ENCODE measurements at regions not wholly inside any gene's neighbourhood (a gene's known extent, or its start where the extent isn't known, plus 50 kb on each side); places are given as distances from the start of the nearest gene placed in this dataset.

DNA sequence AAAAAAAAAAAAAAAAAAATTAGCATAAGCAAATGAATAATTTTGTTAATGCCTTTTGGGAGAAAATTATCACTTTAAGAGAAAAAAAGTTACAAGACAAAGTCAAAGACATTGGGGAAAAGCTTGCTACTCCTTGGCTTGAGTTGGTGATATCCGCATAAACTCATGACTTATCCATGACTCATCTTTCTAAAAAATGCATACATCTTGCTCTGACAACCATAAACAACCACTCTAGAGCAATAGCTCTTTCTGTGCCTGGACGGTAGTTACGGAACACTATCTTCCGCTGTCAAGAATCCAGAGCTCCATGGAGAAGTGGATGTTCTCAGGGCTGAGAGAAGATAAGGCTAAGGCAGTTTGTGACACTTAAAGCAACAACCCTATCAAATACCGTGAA lies 281.1 kb upstream of the PFKP start:
- Histone ChIP-seq H3K9me3 (ENCODE audit: insufficient read depth, low read length, severe bottlenecking) (no peaks in the 10 kb centered on the region), H3K4me2 (ENCODE audit: insufficient read depth, low read length) (no peak overlapping the region), H3K9ac (ENCODE audit: low read depth, low read length) (no peak overlapping the region), H3K36me3 (ENCODE audit: insufficient read depth, low read length) (no peaks in the 10 kb centered on the region), H2AFZ (ENCODE audit: low read depth, low read length) (no peak overlapping the region), H3K79me2 (ENCODE audit: insufficient read depth, low read length) (no peaks in the 10 kb centered on the region), H3K27me3 (ENCODE audit: insufficient read depth, low read length, poor library complexity) (no peaks in the 10 kb centered on the region), H4K20me1 (ENCODE audit: insufficient read depth, low read length) (no peaks in the 10 kb centered on the region), H3K4me1 (ENCODE audit: insufficient read depth, low read length) (peaks cover 20% of the 10 kb centered on the region), H3K27ac (ENCODE audit: low read length) (no peak overlapping the region), H3K4me3 (ENCODE audit: low read depth in 1 of 2, low read length in 2 of 2) (no peak overlapping the region)
- ATAC-seq (ENCODE audit: insufficient read depth, low read depth) (no peak), DNase-seq (no peak)
- TF ChIP-seq EZH2 (IDR thresholded peaks at IDR 0.05; ENCODE audit: borderline replicate concordance, low read depth, low read length, severe bottlenecking): no peak
- TF ChIP-seq, protein P1, sequence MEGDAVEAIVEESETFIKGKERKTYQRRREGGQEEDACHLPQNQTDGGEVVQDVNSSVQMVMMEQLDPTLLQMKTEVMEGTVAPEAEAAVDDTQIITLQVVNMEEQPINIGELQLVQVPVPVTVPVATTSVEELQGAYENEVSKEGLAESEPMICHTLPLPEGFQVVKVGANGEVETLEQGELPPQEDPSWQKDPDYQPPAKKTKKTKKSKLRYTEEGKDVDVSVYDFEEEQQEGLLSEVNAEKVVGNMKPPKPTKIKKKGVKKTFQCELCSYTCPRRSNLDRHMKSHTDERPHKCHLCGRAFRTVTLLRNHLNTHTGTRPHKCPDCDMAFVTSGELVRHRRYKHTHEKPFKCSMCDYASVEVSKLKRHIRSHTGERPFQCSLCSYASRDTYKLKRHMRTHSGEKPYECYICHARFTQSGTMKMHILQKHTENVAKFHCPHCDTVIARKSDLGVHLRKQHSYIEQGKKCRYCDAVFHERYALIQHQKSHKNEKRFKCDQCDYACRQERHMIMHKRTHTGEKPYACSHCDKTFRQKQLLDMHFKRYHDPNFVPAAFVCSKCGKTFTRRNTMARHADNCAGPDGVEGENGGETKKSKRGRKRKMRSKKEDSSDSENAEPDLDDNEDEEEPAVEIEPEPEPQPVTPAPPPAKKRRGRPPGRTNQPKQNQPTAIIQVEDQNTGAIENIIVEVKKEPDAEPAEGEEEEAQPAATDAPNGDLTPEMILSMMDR (IDR thresholded peaks at IDR 0.05; ENCODE audit: borderline replicate concordance, extremely low read depth, low read length, poor library complexity, severe bottlenecking): no peak

GRCh38 chr10:2784766-2785165 lies 282.6 kb upstream of the PFKP start:
- Histone ChIP-seq H3K36me3 (ENCODE audit: insufficient read depth, low read length) (no peaks in the 10 kb centered on the region), H4K20me1 (ENCODE audit: insufficient read depth, low read length) (no peaks in the 10 kb centered on the region), H3K4me3 (ENCODE audit: low read depth in 1 of 2, low read length in 2 of 2) (no peak overlapping the region), H3K4me1 (ENCODE audit: insufficient read depth, low read length) (peaks cover 6% of the 10 kb centered on the region), H3K27me3 (ENCODE audit: insufficient read depth, low read length, poor library complexity) (no peaks in the 10 kb centered on the region), H2AFZ (ENCODE audit: low read depth, low read length) (no peak overlapping the region), H3K79me2 (ENCODE audit: insufficient read depth, low read length) (no peaks in the 10 kb centered on the region), H3K9ac (ENCODE audit: low read depth, low read length) (no peak overlapping the region), H3K4me2 (ENCODE audit: insufficient read depth, low read length) (no peak overlapping the region), H3K9me3 (ENCODE audit: insufficient read depth, low read length, severe bottlenecking) (peaks cover 2% of the 10 kb centered on the region), H3K27ac (ENCODE audit: low read length) (no peak overlapping the region)
- ATAC-seq (ENCODE audit: insufficient read depth, low read depth) (no peak), DNase-seq (no peak)
- TF ChIP-seq EZH2 (IDR thresholded peaks at IDR 0.05; ENCODE audit: borderline replicate concordance, low read depth, low read length, severe bottlenecking): no peak
- TF ChIP-seq, protein P1 (IDR thresholded peaks at IDR 0.05; ENCODE audit: borderline replicate concordance, extremely low read depth, low read length, poor library complexity, severe bottlenecking): no peak

- H3K4me2 ChIP-seq (ENCODE audit: insufficient read depth, low read length): no peak overlapping the region
- H2AFZ ChIP-seq (ENCODE audit: low read depth, low read length): no peak overlapping the region
- DNase-seq: no peak
Observed at GRCh38 chr10:2782950-2783349, 284.4 kb upstream of the PFKP start.

More at GRCh38 chr10:2782950-2783349, 284.4 kb upstream of the PFKP start:
- Histone ChIP-seq H3K27me3 (ENCODE audit: insufficient read depth, low read length, poor library complexity) (no peaks in the 10 kb centered on the region), H3K27ac (ENCODE audit: low read length) (no peak overlapping the region), H3K4me3 (ENCODE audit: low read depth in 1 of 2, low read length in 2 of 2) (no peak overlapping the region), H3K9me3 (ENCODE audit: insufficient read depth, low read length, severe bottlenecking) (peaks cover 2% of the 10 kb centered on the region), H3K79me2 (ENCODE audit: insufficient read depth, low read length) (no peaks in the 10 kb centered on the region), H3K36me3 (ENCODE audit: insufficient read depth, low read length) (no peaks in the 10 kb centered on the region), H3K9ac (ENCODE audit: low read depth, low read length) (no peak overlapping the region), H4K20me1 (ENCODE audit: insufficient read depth, low read length) (no peaks in the 10 kb centered on the region), H3K4me1 (ENCODE audit: insufficient read depth, low read length) (peaks cover 6% of the 10 kb centered on the region)
- TF ChIP-seq, protein P1 (IDR thresholded peaks at IDR 0.05; ENCODE audit: borderline replicate concordance, extremely low read depth, low read length, poor library complexity, severe bottlenecking): no peak
- no peak for TF ChIP-seq EZH2 (IDR thresholded peaks at IDR 0.05; ENCODE audit: borderline replicate concordance, low read depth, low read length, severe bottlenecking)
- ATAC-seq (ENCODE audit: insufficient read depth, low read depth): no peak

All from DND-41 (cell line).